ENCODE measurements at regions not wholly inside any gene's neighbourhood (a gene's known extent, or its start where the extent isn't known, plus 50 kb on each side); places are given as distances from the start of the nearest gene placed in this dataset.
A peak's percentile ranks its signal among the peaks of the same experiment; 100 is the strongest.

GRCh38 chr6:22448291-22448711, 121.1 kb upstream of the HDGFL1 start:
- no peak for TF ChIP-seq CTCF (IDR thresholded peaks at IDR 0.05; ENCODE audit: extremely low read depth, low read depth, low read length)
- no peaks in the 10 kb centered on the region for H4K20me1 ChIP-seq (ENCODE audit: insufficient read depth, low read length)
- no peaks in the 10 kb centered on the region for H3K27me3 ChIP-seq (ENCODE audit: insufficient read depth, low read length)
- peak overlapping the region; percentile 32 for H3K4me2 ChIP-seq (ENCODE audit: insufficient read depth, low read length)
- peak; percentile 81 for DNase-seq (ENCODE audit: insufficient read length, low spot score, missing footprints)
- H2AFZ ChIP-seq (ENCODE audit: low read length), result peak overlapping the region; percentile 52
- H3K79me2 ChIP-seq (ENCODE audit: insufficient read depth, low read length), result no peaks in the 10 kb centered on the region
- no peaks in the 10 kb centered on the region for H3K9me3 ChIP-seq (ENCODE audit: low read depth, low read length)
- no peak overlapping the region for H3K4me3 ChIP-seq (ENCODE audit: insufficient read depth, low read length)
- peaks cover 9% of the 10 kb centered on the region for H3K4me1 ChIP-seq (ENCODE audit: insufficient read depth, low read length)
- H3K36me3 ChIP-seq (ENCODE audit: insufficient read depth, low read length), result no peaks in the 10 kb centered on the region
- no peak overlapping the region for H3K27ac ChIP-seq (ENCODE audit: low read depth, low read length)

GRCh38 chr6:22451962-22452361, 117.4 kb upstream of the HDGFL1 start:
- H3K4me3 ChIP-seq (ENCODE audit: insufficient read depth, low read length), result no peak overlapping the region
- no peaks in the 10 kb centered on the region for H3K79me2 ChIP-seq (ENCODE audit: insufficient read depth, low read length)
- no peak overlapping the region for H2AFZ ChIP-seq (ENCODE audit: low read length)
- no peaks in the 10 kb centered on the region for H3K9me3 ChIP-seq (ENCODE audit: low read depth, low read length)
- H3K27ac ChIP-seq (ENCODE audit: low read depth, low read length), result no peak overlapping the region
- DNase-seq (ENCODE audit: insufficient read length, low spot score, missing footprints), result no peak
- peaks cover 9% of the 10 kb centered on the region for H3K4me1 ChIP-seq (ENCODE audit: insufficient read depth, low read length)
- no peaks in the 10 kb centered on the region for H3K27me3 ChIP-seq (ENCODE audit: insufficient read depth, low read length)
- H3K36me3 ChIP-seq (ENCODE audit: insufficient read depth, low read length), result no peaks in the 10 kb centered on the region
- no peak for TF ChIP-seq CTCF (IDR thresholded peaks at IDR 0.05; ENCODE audit: extremely low read depth, low read depth, low read length)
- no peak overlapping the region for H3K4me2 ChIP-seq (ENCODE audit: insufficient read depth, low read length)
- no peaks in the 10 kb centered on the region for H4K20me1 ChIP-seq (ENCODE audit: insufficient read depth, low read length)

- H3K27me3 ChIP-seq (ENCODE audit: insufficient read depth, low read length), result no peaks in the 10 kb centered on the region
- no peaks in the 10 kb centered on the region for H4K20me1 ChIP-seq (ENCODE audit: insufficient read depth, low read length)
- H3K4me3 ChIP-seq (ENCODE audit: insufficient read depth, low read length), result no peak overlapping the region
- no peak overlapping the region for H3K4me2 ChIP-seq (ENCODE audit: insufficient read depth, low read length)
- H3K4me1 ChIP-seq (ENCODE audit: insufficient read depth, low read length), result no peaks in the 10 kb centered on the region
- H2AFZ ChIP-seq (ENCODE audit: low read length), result no peak overlapping the region
- H3K79me2 ChIP-seq (ENCODE audit: insufficient read depth, low read length), result no peaks in the 10 kb centered on the region
- TF ChIP-seq CTCF (IDR thresholded peaks at IDR 0.05; ENCODE audit: extremely low read depth, low read depth, low read length), result no peak
- H3K27ac ChIP-seq (ENCODE audit: low read depth, low read length), result no peak overlapping the region
- no peak for DNase-seq (ENCODE audit: insufficient read length, low spot score, missing footprints)
- H3K36me3 ChIP-seq (ENCODE audit: insufficient read depth, low read length), result no peaks in the 10 kb centered on the region
- H3K9me3 ChIP-seq (ENCODE audit: low read depth, low read length), result no peaks in the 10 kb centered on the region
These were observed 114.0 kb upstream of the HDGFL1 start for GRCh38 chr6:22455378-22455777.

GRCh38 chr6:22457996-22458395, 111.4 kb upstream of the HDGFL1 start:
- Histone ChIP-seq H3K27me3 (ENCODE audit: insufficient read depth, low read length) (no peaks in the 10 kb centered on the region), H3K4me1 (ENCODE audit: insufficient read depth, low read length) (no peaks in the 10 kb centered on the region), H3K4me3 (ENCODE audit: insufficient read depth, low read length) (no peak overlapping the region), H3K9me3 (ENCODE audit: low read depth, low read length) (no peaks in the 10 kb centered on the region), H3K27ac (ENCODE audit: low read depth, low read length) (no peak overlapping the region), H4K20me1 (ENCODE audit: insufficient read depth, low read length) (no peaks in the 10 kb centered on the region), H2AFZ (ENCODE audit: low read length) (no peak overlapping the region), H3K79me2 (ENCODE audit: insufficient read depth, low read length) (no peaks in the 10 kb centered on the region), H3K4me2 (ENCODE audit: insufficient read depth, low read length) (no peak overlapping the region), H3K36me3 (ENCODE audit: insufficient read depth, low read length) (no peaks in the 10 kb centered on the region)
- DNase-seq (ENCODE audit: insufficient read length, low spot score, missing footprints), result no peak
- TF ChIP-seq CTCF (IDR thresholded peaks at IDR 0.05; ENCODE audit: extremely low read depth, low read depth, low read length), result no peak

All from osteoblast (primary cell).